22Rv1 (cell line): ENCODE measurements at regions not wholly inside any gene's neighbourhood (a gene's known extent, or its start where the extent isn't known, plus 50 kb on each side); places are given as distances from the start of the nearest gene placed in this dataset.

Source experiments
- H3K27ac ChIP-seq: fragments of 450-650 bp; 2 replicates; pipeline ENCODE4 v1.5.1; 2017
- ZFX ChIP-seq: fragments of 450-650 bp; IDR thresholded peaks from 2 replicates; pipeline ENCODE4 v1.6.1; 2017; ENCODE audit warnings: antibody characterized with exemption, borderline replicate concordance
- TF ChIP-seq, protein P1 (sequence below): fragments of 450-650 bp; IDR thresholded peaks from 2 replicates; pipeline ENCODE4 v1.5.1; 2017; ENCODE audit warnings: mild to moderate bottlenecking

- TF ChIP-seq, protein P1, sequence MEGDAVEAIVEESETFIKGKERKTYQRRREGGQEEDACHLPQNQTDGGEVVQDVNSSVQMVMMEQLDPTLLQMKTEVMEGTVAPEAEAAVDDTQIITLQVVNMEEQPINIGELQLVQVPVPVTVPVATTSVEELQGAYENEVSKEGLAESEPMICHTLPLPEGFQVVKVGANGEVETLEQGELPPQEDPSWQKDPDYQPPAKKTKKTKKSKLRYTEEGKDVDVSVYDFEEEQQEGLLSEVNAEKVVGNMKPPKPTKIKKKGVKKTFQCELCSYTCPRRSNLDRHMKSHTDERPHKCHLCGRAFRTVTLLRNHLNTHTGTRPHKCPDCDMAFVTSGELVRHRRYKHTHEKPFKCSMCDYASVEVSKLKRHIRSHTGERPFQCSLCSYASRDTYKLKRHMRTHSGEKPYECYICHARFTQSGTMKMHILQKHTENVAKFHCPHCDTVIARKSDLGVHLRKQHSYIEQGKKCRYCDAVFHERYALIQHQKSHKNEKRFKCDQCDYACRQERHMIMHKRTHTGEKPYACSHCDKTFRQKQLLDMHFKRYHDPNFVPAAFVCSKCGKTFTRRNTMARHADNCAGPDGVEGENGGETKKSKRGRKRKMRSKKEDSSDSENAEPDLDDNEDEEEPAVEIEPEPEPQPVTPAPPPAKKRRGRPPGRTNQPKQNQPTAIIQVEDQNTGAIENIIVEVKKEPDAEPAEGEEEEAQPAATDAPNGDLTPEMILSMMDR, result no peak
- TF ChIP-seq ZFX, result no peak
- no peak overlapping the region for H3K27ac ChIP-seq
Measured at GRCh38 chr11:15772547-15772946, 583.8 kb downstream of the SOX6 start.

- TF ChIP-seq, protein P1, result no peak
- no peak for TF ChIP-seq ZFX
- no peak overlapping the region for H3K27ac ChIP-seq
Measured at GRCh38 chr11:15772981-15773380, 583.4 kb downstream of the SOX6 start.

DNA sequence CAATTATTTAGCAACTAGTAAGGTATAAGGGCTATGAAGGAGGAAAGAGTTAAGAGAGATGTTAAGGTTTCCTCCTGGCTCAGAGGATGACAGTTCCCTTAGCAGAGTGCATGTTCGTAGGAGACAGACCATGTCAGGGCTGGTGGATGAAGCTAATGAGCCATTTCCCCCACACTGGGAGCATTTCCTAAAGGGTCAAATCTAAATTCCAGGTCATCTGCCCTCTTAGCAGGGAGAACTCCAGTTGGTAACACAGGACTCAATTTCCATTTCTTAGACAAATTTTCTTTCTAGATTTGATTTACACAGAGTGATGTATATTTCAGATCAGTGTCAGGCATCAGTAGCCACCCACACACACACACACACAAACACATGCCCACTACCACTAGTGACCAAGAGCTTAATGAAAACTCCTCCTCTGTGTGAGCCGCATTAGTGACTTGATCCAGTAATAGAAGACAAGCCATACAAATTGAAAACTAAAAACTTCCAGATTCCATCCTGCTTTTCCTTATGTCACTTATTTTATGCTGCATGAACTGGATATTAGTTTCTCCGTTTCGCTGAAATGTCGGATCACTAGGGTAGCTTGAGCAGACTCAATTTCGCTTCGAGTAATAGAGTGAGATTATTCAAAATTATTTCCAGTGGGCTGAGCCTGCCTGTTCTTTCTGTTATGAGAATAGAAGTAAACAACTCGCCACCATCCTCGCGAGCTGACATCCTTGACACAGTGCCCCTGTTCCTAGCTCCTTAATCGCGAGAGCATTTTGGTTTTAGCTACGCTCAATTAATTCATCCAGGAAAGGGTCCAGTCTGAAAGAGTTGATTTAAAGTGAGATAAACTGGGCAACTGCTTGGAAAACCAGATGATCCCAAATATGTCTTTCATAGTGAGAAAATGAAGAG is 582.6 kb downstream of the SOX6 start:
- no peak for TF ChIP-seq ZFX
- TF ChIP-seq, protein P1, result no peak
- no peak overlapping the region for H3K27ac ChIP-seq

- no peak overlapping the region for H3K27ac ChIP-seq
- no peak for TF ChIP-seq ZFX
- TF ChIP-seq, protein P1, result no peak
Measured at GRCh38 chr11:15774388-15774939, 581.9 kb downstream of the SOX6 start.

GRCh38 chr11:15775015-15775541 is 581.3 kb downstream of the SOX6 start:
- no peak overlapping the region for H3K27ac ChIP-seq
- TF ChIP-seq, protein P1, result no peak
- no peak for TF ChIP-seq ZFX

- no peak overlapping the region for H3K27ac ChIP-seq
- TF ChIP-seq, protein P1, result no peak
- TF ChIP-seq ZFX, result no peak
Measured at GRCh38 chr11:15775797-15776196, 580.5 kb downstream of the SOX6 start.

DNA sequence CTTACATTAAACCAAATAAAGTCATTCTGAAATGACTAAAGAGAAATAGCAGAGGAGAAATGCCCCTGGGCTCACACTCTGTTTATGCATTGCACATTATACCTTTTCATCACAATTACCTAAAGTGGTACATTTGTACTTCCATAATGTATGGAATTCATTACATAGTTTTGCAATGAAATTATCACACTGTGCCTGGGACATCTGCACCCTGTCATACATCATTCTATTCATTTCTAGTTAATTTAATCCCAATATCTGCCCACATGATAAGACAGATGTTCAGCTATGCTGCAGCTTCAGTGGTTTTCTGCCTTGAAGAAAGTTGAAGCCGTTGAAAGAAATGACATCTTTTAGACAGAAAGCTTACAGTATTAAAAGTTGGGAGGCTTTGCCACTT is 580.0 kb downstream of the SOX6 start:
- no peak overlapping the region for H3K27ac ChIP-seq
- TF ChIP-seq ZFX, result no peak
- TF ChIP-seq, protein P1, result no peak
